ENCODE measurements at regions not wholly inside any gene's neighbourhood (a gene's known extent, or its start where the extent isn't known, plus 50 kb on each side); places are given as distances from the start of the nearest gene placed in this dataset.

- TF ChIP-seq CTCF (IDR thresholded peaks at IDR 0.05; ENCODE audit: insufficient read depth, low read length, poor library complexity, severe bottlenecking) (no peak), EZH2phosphoT487 (conservative IDR thresholded peaks at IDR 0.05; ENCODE audit: low read length) (no peak)
These were observed 240.6 kb upstream of the NAALADL2 start for GRCh38 chr3:174618368-174619080.
